Esophagus muscularis mucosa (tissue), 4 donors: ENCODE measurements at regions not wholly inside any gene's neighbourhood (a gene's known extent, or its start where the extent isn't known, plus 50 kb on each side); places are given as distances from the start of the nearest gene placed in this dataset.

Source experiments
- DNase-seq: peaks from one replicate; pipeline ENCODE4 v3.0.0-alpha.2; 2017; ENCODE audit errors: extremely low spot score
- H3K27ac ChIP-seq, 4 donors: fragments of 200-600 bp; sonication (generic); replicated peaks in 1 of 4; 1 replicate in 3 of 4; 2 replicates in 1 of 4; pipeline ENCODE4 v1.5.1; 2016 to 2019; ENCODE audit warnings: mild to moderate bottlenecking in 1 of 4
- H3K27me3 ChIP-seq, 4 donors: fragments of 200-600 bp; sonication (generic); one replicate each; pipeline versions ENCODE4 v1.5.1 to v1.6.0; 2016 to 2019
- H3K36me3 ChIP-seq, 4 donors: fragments of 200-600 bp; sonication (generic); one replicate each; pipeline ENCODE4 v1.5.1; 2016 to 2019
- H3K4me1 ChIP-seq, 4 donors: fragments of 200-600 bp; sonication (generic); one replicate each; pipeline ENCODE4 v1.5.1; 2016 to 2019
- H3K4me3 ChIP-seq, 4 donors: fragments of 200-600 bp; sonication (generic); 1 replicate in 2 of 4; 2 replicates in 2 of 4; pipeline ENCODE4 v1.5.1; 2016 to 2019; ENCODE audit warnings: mild to moderate bottlenecking in 4 of 4, moderate library complexity in 1 of 4
- H3K9me3 ChIP-seq, 4 donors: fragments of 200-600 bp; sonication (generic); 1 replicate in 3 of 4; 2 replicates in 1 of 4; pipeline ENCODE4 v1.5.1; 2016 to 2019
- CTCF ChIP-seq, 3 experiments: fragments of 200-600 bp in 2 of 3; fragments of 450-650 bp in 1 of 3; sonication (generic) in 2 of 3; IDR thresholded peaks; one replicate each; pipeline ENCODE4 v1.5.1; 2017 to 2019; ENCODE audit warnings: antibody characterized with exemption in 3 of 3, mild to moderate bottlenecking in 2 of 3, moderate library complexity in 1 of 3
- EP300 ChIP-seq: sonication (generic); formaldehyde crosslinking; IDR thresholded peaks from one replicate; pipeline ENCODE4 v1.6.1; 2017; ENCODE audit warnings: antibody characterized with exemption
- POLR2A ChIP-seq: fragments of 450-650 bp; IDR thresholded peaks from one replicate; pipeline ENCODE4 v1.6.1; 2017; ENCODE audit warnings: antibody characterized with exemption, moderate library complexity, mild to moderate bottlenecking, low read depth
- POLR2AphosphoS5 ChIP-seq, 2 donors: sonication (generic); formaldehyde crosslinking; IDR thresholded peaks; one replicate each; pipeline ENCODE4 v1.6.1; 2017; ENCODE audit warnings: antibody characterized with exemption in 2 of 2
- WGBS: methylation state at CpG from one replicate; pipeline ENCODE4 v1.1.5; 2018; 5-methylcytosine and 5-hydroxymethylcytosine counted together
- intact Hi-C: fragments of 100-400 bp; cut with DNase I; formaldehyde crosslinking; loops from one replicate; pipeline ENCODE4 v1.15.1; 2023

GRCh38 chr3:152079980-152080379 lies 188.7 kb upstream of the MBNL1 start:
- WGBS, result 92% methylated on average over 2 of the region's 2 CpGs
- Histone ChIP-seq H3K36me3 (no peaks in the 10 kb centered on the region), H3K27me3 (no peaks in the 10 kb centered on the region), H3K9me3 (no peaks in the 10 kb centered on the region), H3K4me1 (peaks cover 0 to 12% (median 9%) of the 10 kb centered on the region in 4 donors), H3K4me3 (no peak overlapping the region), H3K27ac (no peak overlapping the region)
- TF ChIP-seq EP300 (no peak), POLR2AphosphoS5 (IDR thresholded peaks at IDR 0.05) (no peak), POLR2A (no peak), CTCF (IDR thresholded peaks at IDR 0.05) (no peak)
- intact Hi-C loops, result loop anchor here (10.0 kb wide), 1 partner anchor 205 kb away; no protein-coding TSS in a partner anchor
- DNase-seq, result no peak

GRCh38 chr3:152083135-152083534 lies 185.6 kb upstream of the MBNL1 start:
- no peaks in the 10 kb centered on the region for H3K27me3 ChIP-seq
- DNase-seq, result no peak
- no peak overlapping the region for H3K27ac ChIP-seq
- WGBS, result 95% methylated on average over 2 of the region's 2 CpGs
- no peak overlapping the region for H3K4me3 ChIP-seq
- no peaks in the 10 kb centered on the region for H3K36me3 ChIP-seq
- peaks cover 0 to 5% (median 0%) of the 10 kb centered on the region in 4 donors for H3K9me3 ChIP-seq
- no peak for TF ChIP-seq CTCF (IDR thresholded peaks at IDR 0.05)
- no peak for TF ChIP-seq POLR2AphosphoS5 (IDR thresholded peaks at IDR 0.05)
- TF ChIP-seq EP300, result no peak
- no peak for TF ChIP-seq POLR2A
- intact Hi-C loops, result loop anchor here (10.0 kb wide), 1 partner anchor 202 kb away; no protein-coding TSS in a partner anchor
- H3K4me1 ChIP-seq, result no peaks in the 10 kb centered on the region

GRCh38 chr3:152084441-152085158 lies 184.1 kb upstream of the MBNL1 start:
- no peak for TF ChIP-seq EP300
- TF ChIP-seq POLR2AphosphoS5 (IDR thresholded peaks at IDR 0.05), result no peak
- no peak for DNase-seq
- Histone ChIP-seq H3K4me1 (peaks cover 0 to 10% (median 5%) of the 10 kb centered on the region in 4 donors), H3K9me3 (peaks cover 0 to 5% (median 0%) of the 10 kb centered on the region in 4 donors), H3K36me3 (no peaks in the 10 kb centered on the region), H3K27ac (no peak overlapping the region), H3K27me3 (no peaks in the 10 kb centered on the region), H3K4me3 (no peak overlapping the region)
- intact Hi-C loops, result loop anchor here (10.0 kb wide), 1 partner anchor 200 kb away; no protein-coding TSS in a partner anchor
- 74% methylated on average over 2 of the region's 2 CpGs for WGBS

- Histone ChIP-seq H3K4me3 (no peak overlapping the region), H3K4me1 (peaks cover 0 to 25% (median 8%) of the 10 kb centered on the region in 4 donors), H3K36me3 (no peaks in the 10 kb centered on the region), H3K9me3 (peaks cover 0 to 5% (median 0%) of the 10 kb centered on the region in 4 donors), H3K27ac (no peak overlapping the region), H3K27me3 (no peaks in the 10 kb centered on the region)
- TF ChIP-seq EP300, result no peak
- TF ChIP-seq CTCF (IDR thresholded peaks at IDR 0.05), result no peak
- TF ChIP-seq POLR2A, result no peak
- no peak for TF ChIP-seq POLR2AphosphoS5 (IDR thresholded peaks at IDR 0.05)
- no peak for DNase-seq
- intact Hi-C loops, result loop anchor here (10.0 kb wide), 1 partner anchor 198 kb away; no protein-coding TSS in a partner anchor
Measured at GRCh38 chr3:152087153-152087552, 181.6 kb upstream of the MBNL1 start.

- Histone ChIP-seq H3K9me3 (peaks cover 0 to 5% (median 0%) of the 10 kb centered on the region in 4 donors), H3K4me1 (peaks cover 0 to 25% (median 8%) of the 10 kb centered on the region in 4 donors), H3K27ac (no peak overlapping the region), H3K4me3 (no peak overlapping the region), H3K36me3 (no peaks in the 10 kb centered on the region), H3K27me3 (no peaks in the 10 kb centered on the region)
- intact Hi-C loops, result loop anchor here (10.0 kb wide), 1 partner anchor 195 kb away; no protein-coding TSS in a partner anchor
- no peak for DNase-seq
- TF ChIP-seq CTCF (IDR thresholded peaks at IDR 0.05) (no peak), POLR2AphosphoS5 (IDR thresholded peaks at IDR 0.05) (no peak), EP300 (no peak)
Measured at GRCh38 chr3:152089528-152089927, 179.2 kb upstream of the MBNL1 start.
